A673 (cell line): ENCODE measurements at regions not wholly inside any gene's neighbourhood (a gene's known extent, or its start where the extent isn't known, plus 50 kb on each side); places are given as distances from the start of the nearest gene placed in this dataset.
"Not testable (repeated sequence)": the region's sequence is repeated elsewhere in the genome, so short reads cannot be mapped to it uniquely, and the experiment has no call there.

Experiments used
- CTCF ChIP-seq: fragments of 300-800, 200-600 bp; sonication (generic); conservative IDR thresholded peaks from 2 replicates; pipeline ENCODE4 v1.5.1; 2017; ENCODE audit warnings: low read depth, mild to moderate bottlenecking, antibody characterized with exemption, low read length, moderate library complexity, mixed read lengths
- EZH2 ChIP-seq: fragments of 200-600 bp; sonication (generic); IDR thresholded peaks from 2 replicates; pipeline ENCODE4 v1.6.1; 2017; ENCODE audit warnings: borderline replicate concordance, low read depth, mild to moderate bottlenecking, mixed read lengths, antibody characterized with exemption, low read length; ENCODE audit not compliant: poor library complexity, severe bottlenecking

GRCh38 chr6:13864669-13865068 lies 50.3 kb upstream of the MCUR1 start:
- TF ChIP-seq CTCF, EZH2: not testable (repeated sequence)
